Stimulated activated naive B cell treated with anti-CD40 and anti-IgM and Interleukin-4, amounts not matched to agents 10 μg/mL and 1 μg/mL and 100 μg/mL, for 72 hours (primary cell): ENCODE measurements at regions not wholly inside any gene's neighbourhood (a gene's known extent, or its start where the extent isn't known, plus 50 kb on each side); places are given as distances from the start of the nearest gene placed in this dataset.

Experiments
- ATAC-seq, 2 donors: fragments of 150-1000 bp; cut with Tn5 transposase; replicated peaks; 2 replicates each; pipeline ENCODE4 v1.10.0; 2021; ENCODE audit warnings: moderate library complexity in 1 of 2
- DNase-seq: peaks from one replicate; pipeline ENCODE4 v3.0.0; 2021
- H3K27ac Mint-ChIP-seq: one replicate; pipeline ENCODE4 v1.8.0; 2022; ENCODE audit warnings: mild to moderate bottlenecking, mixed read lengths
- H3K27me3 Mint-ChIP-seq, 2 donors: one replicate each; pipeline ENCODE4 v1.8.0; 2022; ENCODE audit warnings: mixed read lengths in 2 of 2
- H3K36me3 Mint-ChIP-seq, 2 donors: one replicate each; pipeline ENCODE4 v1.8.0; 2022; ENCODE audit warnings: mixed read lengths in 2 of 2, mild to moderate bottlenecking in 1 of 2
- H3K4me1 Mint-ChIP-seq, 2 donors: one replicate each; pipeline ENCODE4 v1.8.0; 2022; ENCODE audit warnings: mixed read lengths in 2 of 2, mild to moderate bottlenecking in 1 of 2
- H3K4me3 Mint-ChIP-seq, 2 donors: one replicate each; pipeline ENCODE4 v1.8.0; 2022; ENCODE audit warnings: mild to moderate bottlenecking in 2 of 2, mixed read lengths in 2 of 2, moderate library complexity in 1 of 2
- H3K9me3 Mint-ChIP-seq, 2 donors: one replicate each; pipeline ENCODE4 v1.8.0; 2022; ENCODE audit warnings: mixed read lengths in 2 of 2, mild to moderate bottlenecking in 1 of 2

DNA sequence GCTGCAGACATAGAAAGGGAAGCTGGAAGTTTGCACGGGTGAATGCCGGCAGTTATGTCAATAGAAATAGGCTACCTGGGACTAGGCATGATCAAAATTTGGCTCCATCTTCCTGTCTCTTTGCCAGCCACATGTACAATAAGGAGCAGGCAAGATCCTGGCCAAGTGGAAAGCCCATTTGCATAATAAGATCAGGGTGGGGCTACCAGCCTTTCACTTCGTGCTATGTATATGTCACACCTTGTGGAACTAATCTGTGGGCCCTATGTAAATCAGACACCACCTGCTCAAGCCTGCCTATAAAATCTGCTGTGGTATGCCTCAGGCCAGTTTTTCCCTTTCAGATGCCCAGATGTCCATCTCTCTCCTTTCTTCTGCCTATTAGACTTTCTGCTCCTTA, 79.3 kb upstream of the DRD2 start:
- DNase-seq (no peak), ATAC-seq (no peak)
- no peak overlapping the region for H3K4me3 Mint-ChIP-seq
- no peaks in the 10 kb centered on the region for H3K4me1 Mint-ChIP-seq
- peaks cover 25% of the 10 kb centered on the region in 2 donors for H3K27me3 Mint-ChIP-seq
- H3K27ac Mint-ChIP-seq: no peak overlapping the region
- H3K36me3 Mint-ChIP-seq: no peaks in the 10 kb centered on the region
- H3K9me3 Mint-ChIP-seq: no peaks in the 10 kb centered on the region

GRCh38 chr11:113553915-113554314, 78.7 kb upstream of the DRD2 start:
- Mint-ChIP-seq H3K4me3 (no peak overlapping the region), H3K36me3 (no peaks in the 10 kb centered on the region), H3K27me3 (peaks cover 26 to 31% of the 10 kb centered on the region in 2 donors), H3K9me3 (no peaks in the 10 kb centered on the region), H3K4me1 (no peaks in the 10 kb centered on the region), H3K27ac (no peak overlapping the region)
- no peak for ATAC-seq
- DNase-seq: no peak

- H3K4me3 Mint-ChIP-seq: no peak overlapping the region
- H3K36me3 Mint-ChIP-seq: no peaks in the 10 kb centered on the region
- H3K27ac Mint-ChIP-seq: no peak overlapping the region
- no peaks in the 10 kb centered on the region for H3K4me1 Mint-ChIP-seq
- no peak for ATAC-seq
- DNase-seq: no peak
- H3K27me3 Mint-ChIP-seq: peaks cover 26 to 34% of the 10 kb centered on the region in 2 donors
- no peaks in the 10 kb centered on the region for H3K9me3 Mint-ChIP-seq
Observed at GRCh38 chr11:113553235-113553634, 78.0 kb upstream of the DRD2 start.

GRCh38 chr11:113552271-113552670, 77.1 kb upstream of the DRD2 start:
- peaks cover 32 to 40% of the 10 kb centered on the region in 2 donors for H3K27me3 Mint-ChIP-seq
- no peak for DNase-seq
- H3K9me3 Mint-ChIP-seq: no peaks in the 10 kb centered on the region
- no peak overlapping the region for H3K4me3 Mint-ChIP-seq
- H3K36me3 Mint-ChIP-seq: no peaks in the 10 kb centered on the region
- no peaks in the 10 kb centered on the region for H3K4me1 Mint-ChIP-seq
- H3K27ac Mint-ChIP-seq: no peak overlapping the region
- ATAC-seq: no peak

DNA sequence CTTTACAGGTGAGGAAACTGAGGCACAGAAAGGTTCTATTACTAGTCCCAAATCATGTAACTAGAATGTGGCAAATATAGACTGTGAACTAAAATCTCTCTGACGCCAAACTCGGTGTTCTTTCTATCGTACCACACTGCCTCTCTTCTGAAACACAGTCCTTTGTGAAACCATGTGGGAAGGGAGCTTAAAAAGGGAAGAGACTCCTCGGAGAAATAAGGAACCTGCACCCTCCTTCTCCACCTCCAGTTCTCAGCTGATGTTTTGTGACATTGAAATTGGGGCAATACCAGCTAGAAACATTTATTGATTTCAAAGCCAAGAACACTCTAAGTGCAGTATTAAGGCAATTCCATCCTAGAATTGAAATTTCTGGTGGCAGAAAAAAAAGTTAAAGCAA, 76.4 kb upstream of the DRD2 start:
- Mint-ChIP-seq H3K4me1 (no peaks in the 10 kb centered on the region), H3K27me3 (peaks cover 30 to 36% of the 10 kb centered on the region in 2 donors), H3K4me3 (no peak overlapping the region), H3K27ac (no peak overlapping the region), H3K36me3 (no peaks in the 10 kb centered on the region), H3K9me3 (no peaks in the 10 kb centered on the region)
- no peak for ATAC-seq
- no peak for DNase-seq

DNA sequence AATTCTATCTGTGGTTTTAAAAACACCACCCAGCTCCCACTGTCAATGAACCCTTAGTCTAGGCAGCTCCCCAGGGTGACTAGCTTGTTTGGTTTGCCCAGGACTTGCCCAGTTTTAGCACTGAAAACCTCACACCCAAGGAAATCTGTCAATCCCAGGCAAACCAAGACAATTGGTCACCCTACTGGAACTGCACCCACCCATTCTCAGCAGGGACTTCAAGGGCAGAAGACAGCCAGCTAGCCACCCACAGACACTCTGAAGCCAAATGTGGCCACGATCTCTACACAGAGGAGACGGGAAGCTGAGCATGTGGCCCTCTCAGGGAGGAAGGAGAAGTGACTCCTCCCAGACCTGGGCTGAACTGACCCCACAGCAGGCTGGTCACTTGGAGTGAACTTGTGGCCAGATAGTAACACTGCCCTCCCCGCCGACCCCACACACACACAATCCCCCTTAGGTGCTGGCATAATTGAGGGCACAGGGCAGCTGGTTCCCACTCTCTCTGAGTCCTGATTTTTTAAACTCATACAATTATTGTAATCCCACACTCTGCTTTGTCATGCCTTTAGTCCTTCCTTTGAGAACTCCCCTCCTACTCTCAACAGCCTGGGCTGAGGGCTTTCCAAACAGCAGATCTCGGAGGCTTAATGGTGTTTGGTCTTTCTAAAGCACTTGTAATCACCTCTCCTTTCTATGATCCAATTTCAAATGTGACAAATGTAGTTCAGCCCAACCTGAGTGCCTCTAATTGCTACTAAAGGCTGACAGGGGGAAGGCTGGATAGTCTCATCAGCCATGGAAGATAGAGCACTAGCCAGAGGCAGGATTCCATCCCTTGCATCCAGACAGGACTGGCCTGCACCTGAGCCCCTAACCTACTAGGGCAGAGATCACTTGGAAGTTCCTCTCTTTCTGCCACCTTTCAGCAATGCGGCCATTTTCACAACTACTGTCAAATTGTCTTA, 74.7 kb upstream of the DRD2 start:
- Mint-ChIP-seq H3K4me1 (no peaks in the 10 kb centered on the region), H3K36me3 (no peaks in the 10 kb centered on the region), H3K27me3 (peaks cover 23 to 30% of the 10 kb centered on the region in 2 donors), H3K9me3 (no peaks in the 10 kb centered on the region), H3K27ac (no peak overlapping the region), H3K4me3 (no peak overlapping the region)
- ATAC-seq (no peak), DNase-seq (no peak)

- Mint-ChIP-seq H3K27ac (no peak overlapping the region), H3K36me3 (no peaks in the 10 kb centered on the region), H3K27me3 (peaks cover 23 to 30% of the 10 kb centered on the region in 2 donors), H3K9me3 (no peaks in the 10 kb centered on the region), H3K4me1 (no peaks in the 10 kb centered on the region), H3K4me3 (no peak overlapping the region)
- ATAC-seq (no peak), DNase-seq (no peak)
Observed at GRCh38 chr11:113549061-113549460, 73.9 kb upstream of the DRD2 start.

DNA sequence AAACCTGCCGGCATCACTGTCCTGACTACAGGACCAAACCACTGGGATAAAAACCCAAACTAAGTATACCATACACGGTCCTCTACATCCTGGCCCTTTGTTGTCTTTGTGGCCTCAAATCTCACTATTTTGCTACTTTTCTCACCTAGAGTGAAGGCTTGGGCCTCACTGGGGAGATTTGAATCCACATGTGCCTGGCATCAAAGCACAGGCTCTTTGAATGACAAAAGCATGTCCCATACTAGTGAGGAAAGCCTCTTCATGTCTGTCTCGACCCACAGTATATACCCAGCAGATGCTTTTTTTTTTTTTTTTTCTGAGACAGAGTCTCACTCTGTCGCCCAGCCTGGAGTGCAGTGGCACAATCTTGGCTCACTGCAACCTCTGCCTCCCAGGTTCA, 72.5 kb upstream of the DRD2 start:
- Mint-ChIP-seq H3K9me3 (no peaks in the 10 kb centered on the region), H3K36me3 (no peaks in the 10 kb centered on the region), H3K4me1 (no peaks in the 10 kb centered on the region), H3K27me3 (peaks cover 23 to 30% of the 10 kb centered on the region in 2 donors), H3K27ac (no peak overlapping the region), H3K4me3 (no peak overlapping the region)
- ATAC-seq (no peak), DNase-seq (no peak)

DNA sequence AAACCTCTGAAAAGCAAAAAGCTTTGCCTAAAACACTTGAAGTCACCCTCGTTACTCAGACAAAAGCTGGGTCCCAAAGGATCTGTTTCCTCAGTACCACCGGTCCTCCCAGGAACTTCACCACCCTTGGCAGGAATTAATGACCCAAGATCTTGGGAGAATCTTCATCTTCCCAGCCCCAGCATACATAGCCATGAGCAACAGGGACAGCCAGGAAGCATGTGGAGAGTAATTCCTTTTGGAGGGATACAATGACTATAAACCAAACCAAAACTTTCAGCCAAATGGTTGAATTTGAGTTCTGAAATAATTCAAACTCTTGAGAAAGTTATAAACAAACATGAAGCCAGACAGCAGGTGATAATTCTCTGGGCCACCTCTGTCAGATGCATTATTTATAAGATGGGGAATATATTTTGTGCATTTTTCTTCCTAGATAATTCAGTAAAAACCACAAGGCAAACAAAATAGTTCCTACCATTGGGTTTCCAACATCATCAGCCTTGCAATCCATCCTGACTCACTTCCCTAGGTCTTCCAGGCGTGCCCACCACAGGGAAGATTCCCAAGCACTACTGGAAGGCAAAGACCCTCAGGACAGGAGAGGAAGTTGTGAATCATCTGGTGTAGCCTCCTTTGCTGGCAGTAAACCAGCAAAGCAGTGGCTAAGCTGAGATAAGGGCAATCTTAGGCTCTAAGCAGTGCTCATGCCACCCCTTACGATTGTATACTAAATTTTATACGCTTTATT, 71.7 kb upstream of the DRD2 start:
- ATAC-seq: no peak
- no peak overlapping the region for H3K27ac Mint-ChIP-seq
- H3K4me3 Mint-ChIP-seq: no peak overlapping the region
- H3K36me3 Mint-ChIP-seq: no peaks in the 10 kb centered on the region
- peaks cover 23 to 30% of the 10 kb centered on the region in 2 donors for H3K27me3 Mint-ChIP-seq
- no peak for DNase-seq
- no peaks in the 10 kb centered on the region for H3K9me3 Mint-ChIP-seq
- H3K4me1 Mint-ChIP-seq: no peaks in the 10 kb centered on the region

- H3K4me1 Mint-ChIP-seq: no peaks in the 10 kb centered on the region
- DNase-seq (no peak), ATAC-seq (no peak)
- no peak overlapping the region for H3K27ac Mint-ChIP-seq
- no peaks in the 10 kb centered on the region for H3K9me3 Mint-ChIP-seq
- no peak overlapping the region for H3K4me3 Mint-ChIP-seq
- H3K27me3 Mint-ChIP-seq: peaks cover 11 to 13% of the 10 kb centered on the region in 2 donors
- H3K36me3 Mint-ChIP-seq: no peaks in the 10 kb centered on the region
Observed at GRCh38 chr11:113542420-113542819, 67.2 kb upstream of the DRD2 start.

- no peak overlapping the region for H3K4me3 Mint-ChIP-seq
- H3K27ac Mint-ChIP-seq: no peak overlapping the region
- no peaks in the 10 kb centered on the region for H3K4me1 Mint-ChIP-seq
- DNase-seq: no peak
- H3K27me3 Mint-ChIP-seq: peaks cover 12 to 13% of the 10 kb centered on the region in 2 donors
- H3K9me3 Mint-ChIP-seq: no peaks in the 10 kb centered on the region
- no peak for ATAC-seq
- no peaks in the 10 kb centered on the region for H3K36me3 Mint-ChIP-seq
Observed at GRCh38 chr11:113540416-113541330, 65.5 kb upstream of the DRD2 start.

DNA sequence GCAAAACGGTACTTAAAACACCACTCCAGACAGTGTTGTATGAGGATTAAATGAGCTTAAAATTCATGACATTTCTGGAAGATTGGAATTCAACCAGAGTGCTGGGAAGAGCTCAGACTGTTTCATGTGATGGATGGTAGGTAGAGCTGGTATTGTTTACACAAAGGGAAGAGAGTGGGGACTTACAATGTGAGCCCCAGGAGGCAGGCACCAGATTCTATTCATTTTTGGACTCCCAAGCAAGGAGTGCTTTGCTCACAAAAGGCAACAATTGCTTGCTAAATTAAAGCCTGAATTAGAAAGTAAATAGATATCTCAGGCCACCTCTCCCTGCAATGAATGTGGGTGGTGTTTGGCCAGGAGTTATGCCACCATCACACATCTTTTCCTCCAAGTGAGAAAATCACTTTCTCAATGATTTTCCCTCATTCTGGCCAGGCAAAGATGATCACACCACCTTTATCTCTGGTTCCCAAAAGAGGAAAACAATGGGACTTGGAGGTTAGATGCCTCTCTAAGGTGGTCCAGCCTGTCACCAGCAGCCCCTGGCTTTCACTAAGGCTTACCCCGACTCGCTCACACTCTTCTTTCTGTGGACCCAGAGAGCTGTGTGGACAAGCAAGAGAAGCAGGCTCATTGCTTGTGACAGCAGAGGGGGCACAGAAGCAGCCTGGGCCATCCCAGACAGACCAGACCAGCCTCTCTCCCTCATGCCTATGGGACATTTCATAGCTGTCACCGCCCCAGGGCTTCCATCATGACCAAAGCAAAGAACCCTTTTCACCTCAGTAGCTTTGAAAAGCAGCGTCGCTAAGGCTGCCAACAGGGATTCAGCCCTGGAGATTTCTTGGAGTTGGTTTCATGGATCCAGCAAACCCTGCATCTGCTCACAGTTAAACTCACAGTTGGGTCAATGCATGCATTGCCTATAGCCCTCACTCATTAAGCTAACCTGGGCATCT, 63.5 kb upstream of the DRD2 start:
- no peaks in the 10 kb centered on the region for H3K9me3 Mint-ChIP-seq
- H3K4me3 Mint-ChIP-seq: no peak overlapping the region
- no peak for DNase-seq
- H3K36me3 Mint-ChIP-seq: no peaks in the 10 kb centered on the region
- peaks cover 14 to 30% of the 10 kb centered on the region in 2 donors for H3K27me3 Mint-ChIP-seq
- ATAC-seq: no peak
- H3K27ac Mint-ChIP-seq: no peak overlapping the region
- no peaks in the 10 kb centered on the region for H3K4me1 Mint-ChIP-seq

DNA sequence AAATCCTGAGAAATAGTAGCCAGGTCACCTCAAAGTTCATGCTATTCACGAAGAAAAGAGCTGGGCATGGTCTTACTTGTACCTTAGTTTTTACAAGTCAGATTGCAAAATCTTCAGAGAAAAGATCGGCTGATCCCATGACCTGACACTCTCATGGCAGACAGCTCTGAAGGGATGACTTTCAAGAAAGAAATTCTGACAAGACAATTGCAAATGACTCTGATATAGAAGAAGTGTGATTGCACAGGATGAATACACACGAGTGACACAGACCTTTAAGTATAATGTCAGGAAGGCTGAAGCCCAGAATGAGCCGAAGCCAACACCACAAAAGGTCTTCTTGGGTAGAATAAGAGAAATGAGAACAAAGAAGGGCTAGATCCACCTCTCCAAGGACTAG, 59.4 kb upstream of the DRD2 start:
- DNase-seq (no peak), ATAC-seq (no peak)
- peaks cover 2 to 5% of the 10 kb centered on the region in 2 donors for H3K4me1 Mint-ChIP-seq
- H3K9me3 Mint-ChIP-seq: no peaks in the 10 kb centered on the region
- H3K27ac Mint-ChIP-seq: no peak overlapping the region
- H3K36me3 Mint-ChIP-seq: no peaks in the 10 kb centered on the region
- no peak overlapping the region for H3K4me3 Mint-ChIP-seq
- peaks cover 15 to 48% of the 10 kb centered on the region in 2 donors for H3K27me3 Mint-ChIP-seq
